ENCODE measurements at regions not wholly inside any gene's neighbourhood (a gene's known extent, or its start where the extent isn't known, plus 50 kb on each side); places are given as distances from the start of the nearest gene placed in this dataset.

DNA sequence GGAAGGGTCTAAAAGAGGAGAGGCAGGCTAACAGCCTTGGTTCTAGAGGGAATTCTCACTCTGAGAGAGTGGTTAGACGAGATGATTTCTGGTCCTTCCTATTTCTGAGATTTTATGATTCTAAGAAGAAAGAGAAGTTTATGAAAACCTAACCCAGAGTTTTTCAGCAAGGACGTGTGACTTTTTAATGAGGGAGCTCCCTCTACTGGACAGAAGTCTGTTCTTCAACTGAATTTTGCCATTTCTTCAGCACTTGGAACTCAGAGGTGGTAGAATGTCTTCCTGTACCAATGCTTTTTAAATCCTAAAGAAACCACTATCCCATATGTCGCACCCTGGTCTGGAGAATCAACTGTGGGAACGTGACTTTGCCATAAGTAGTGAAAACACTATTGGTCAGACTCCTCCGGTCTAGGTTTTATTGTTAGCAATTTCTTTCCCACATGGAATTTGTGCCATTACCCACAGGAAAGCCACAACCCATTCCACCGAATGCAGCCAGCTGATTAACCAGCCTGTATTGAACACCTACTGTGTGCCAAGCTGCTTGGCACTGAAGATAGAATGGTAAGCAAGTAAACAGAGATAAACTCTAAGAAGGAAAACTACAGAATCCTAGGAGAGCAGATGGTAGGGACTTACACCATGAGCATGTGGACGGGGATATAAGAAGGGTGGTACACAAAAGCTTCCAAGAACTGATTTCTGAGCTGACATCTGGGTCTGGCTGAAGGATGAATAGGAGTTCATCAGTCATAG, 199.5 kb upstream of the LMCD1 start:
- Histone ChIP-seq H4K91ac (ENCODE audit: low read depth, low read length) (no peak overlapping the region), H2BK120ac (ENCODE audit: insufficient read depth, low read length, poor library complexity) (no peak overlapping the region), H3K9me3 (ENCODE audit: insufficient read depth, low read depth, low read length) (no peaks in the 10 kb centered on the region), H2BK5ac (ENCODE audit: low read depth, low read length, poor library complexity) (no peak overlapping the region), H3K18ac (ENCODE audit: low read length) (no peak overlapping the region), H3K4ac (ENCODE audit: low read depth, low read length) (no peak overlapping the region), H3K79me1 (ENCODE audit: low read length) (no peaks in the 10 kb centered on the region), H3K27ac (ENCODE audit: low read depth, low read length) (no peak overlapping the region), H3K79me2 (ENCODE audit: control insufficient read depth, insufficient read depth, low read length, poor library complexity) (no peaks in the 10 kb centered on the region), H3K36me3 (ENCODE audit: control insufficient read depth in 1 of 2, insufficient read depth in 2 of 2, low read length in 2 of 2) (no peaks in the 10 kb centered on the region), H3K9ac (ENCODE audit: low read length) (no peak overlapping the region), H3K4me1 (ENCODE audit: control insufficient read depth in 1 of 2, insufficient read depth in 2 of 2, low read length in 2 of 2) (no peaks in the 10 kb centered on the region), H4K12ac (ENCODE audit: low read depth, low read length) (no peak overlapping the region), H2AFZ (ENCODE audit: insufficient read depth, low read length, poor library complexity) (no peak overlapping the region), H4K8ac (ENCODE audit: low read depth, low read length) (no peak overlapping the region), H3K14ac (ENCODE audit: low read length) (no peak overlapping the region), H2BK12ac (ENCODE audit: low read length) (no peak overlapping the region), H2AK5ac (ENCODE audit: low read length) (no peak overlapping the region), H3K27me3 (ENCODE audit: insufficient read depth, low read length) (no peaks in the 10 kb centered on the region), H3K4me3 (ENCODE audit: low read depth, low read length) (no peak overlapping the region), H3K4me2 (ENCODE audit: low read length) (no peak overlapping the region), H3K23ac (ENCODE audit: low read length) (no peak overlapping the region)
- WGBS (ENCODE audit: extremely low coverage, insufficient coverage, insufficient read length), result no CpG with 5 or more reads among the region's 7 CpGs
- peak in 1 of 2 donors; percentile 83 for DNase-seq

DNA sequence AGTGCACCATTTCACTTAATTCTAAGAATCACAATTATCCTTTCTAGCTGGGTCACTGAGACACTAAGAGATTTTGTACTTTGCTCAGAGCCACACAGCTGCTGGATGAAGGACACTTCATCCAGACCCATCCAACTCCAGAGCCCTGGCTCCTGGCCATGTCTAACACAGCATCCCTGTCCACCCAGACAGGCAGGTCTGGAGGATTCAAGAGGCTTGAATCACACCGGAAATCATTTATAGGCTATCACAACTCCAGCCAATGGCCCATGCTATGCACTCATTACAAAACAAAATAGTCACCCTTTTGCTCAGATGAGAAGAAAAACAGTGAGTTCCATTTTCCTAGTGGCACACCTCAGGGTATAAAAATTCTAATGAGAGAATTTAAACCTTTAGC, 198.2 kb upstream of the LMCD1 start:
- Histone ChIP-seq H3K79me1 (ENCODE audit: low read length) (no peaks in the 10 kb centered on the region), H2BK12ac (ENCODE audit: low read length) (no peak overlapping the region), H3K4me3 (ENCODE audit: low read depth, low read length) (no peak overlapping the region), H3K36me3 (ENCODE audit: control insufficient read depth in 1 of 2, insufficient read depth in 2 of 2, low read length in 2 of 2) (no peaks in the 10 kb centered on the region), H2BK5ac (ENCODE audit: low read depth, low read length, poor library complexity) (no peak overlapping the region), H3K4me1 (ENCODE audit: control insufficient read depth in 1 of 2, insufficient read depth in 2 of 2, low read length in 2 of 2) (no peaks in the 10 kb centered on the region), H3K27ac (ENCODE audit: low read depth, low read length) (no peak overlapping the region), H3K27me3 (ENCODE audit: insufficient read depth, low read length) (no peaks in the 10 kb centered on the region), H2BK120ac (ENCODE audit: insufficient read depth, low read length, poor library complexity) (no peak overlapping the region), H3K9me3 (ENCODE audit: insufficient read depth, low read depth, low read length) (no peaks in the 10 kb centered on the region), H3K23ac (ENCODE audit: low read length) (no peak overlapping the region), H3K14ac (ENCODE audit: low read length) (no peak overlapping the region), H4K12ac (ENCODE audit: low read depth, low read length) (no peak overlapping the region), H2AK5ac (ENCODE audit: low read length) (no peak overlapping the region), H3K9ac (ENCODE audit: low read length) (no peak overlapping the region), H4K8ac (ENCODE audit: low read depth, low read length) (no peak overlapping the region), H3K4ac (ENCODE audit: low read depth, low read length) (no peak overlapping the region), H3K79me2 (ENCODE audit: control insufficient read depth, insufficient read depth, low read length, poor library complexity) (no peaks in the 10 kb centered on the region), H2AFZ (ENCODE audit: insufficient read depth, low read length, poor library complexity) (no peak overlapping the region), H3K18ac (ENCODE audit: low read length) (no peak overlapping the region), H3K4me2 (ENCODE audit: low read length) (no peak overlapping the region), H4K91ac (ENCODE audit: low read depth, low read length) (no peak overlapping the region)
- WGBS (ENCODE audit: extremely low coverage, insufficient coverage, insufficient read length), result no CpG with 5 or more reads among the region's 1 CpG
- DNase-seq, result no peak

DNA sequence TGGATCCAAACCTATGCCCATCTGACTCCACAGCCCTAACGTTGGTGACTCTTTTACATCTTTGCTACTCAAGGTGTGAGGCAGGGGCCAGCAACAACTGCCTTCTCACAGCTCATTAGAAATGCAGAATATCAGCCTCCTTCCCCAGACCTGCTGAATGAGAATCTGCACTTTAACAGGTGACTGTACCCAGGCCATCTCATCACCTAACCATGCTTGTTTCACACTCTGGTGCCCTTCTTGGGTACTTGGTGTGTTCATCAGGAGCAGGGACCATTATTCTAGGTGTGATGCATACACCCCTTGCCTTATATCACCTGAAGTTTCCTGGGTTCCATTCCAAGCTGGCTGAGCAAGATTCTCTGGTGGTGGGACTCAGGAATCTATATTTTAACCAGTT, 196.3 kb upstream of the LMCD1 start:
- Histone ChIP-seq H2BK12ac (ENCODE audit: low read length) (no peak overlapping the region), H3K27ac (ENCODE audit: low read depth, low read length) (no peak overlapping the region), H3K18ac (ENCODE audit: low read length) (no peak overlapping the region), H3K36me3 (ENCODE audit: control insufficient read depth in 1 of 2, insufficient read depth in 2 of 2, low read length in 2 of 2) (no peaks in the 10 kb centered on the region), H3K79me1 (ENCODE audit: low read length) (no peaks in the 10 kb centered on the region), H3K4me1 (ENCODE audit: control insufficient read depth in 1 of 2, insufficient read depth in 2 of 2, low read length in 2 of 2) (no peaks in the 10 kb centered on the region), H4K91ac (ENCODE audit: low read depth, low read length) (no peak overlapping the region), H3K79me2 (ENCODE audit: control insufficient read depth, insufficient read depth, low read length, poor library complexity) (no peaks in the 10 kb centered on the region), H3K9me3 (ENCODE audit: insufficient read depth, low read depth, low read length) (no peaks in the 10 kb centered on the region), H3K9ac (ENCODE audit: low read length) (no peak overlapping the region), H4K12ac (ENCODE audit: low read depth, low read length) (no peak overlapping the region), H2AK5ac (ENCODE audit: low read length) (no peak overlapping the region), H3K23ac (ENCODE audit: low read length) (no peak overlapping the region), H3K4me3 (ENCODE audit: low read depth, low read length) (no peak overlapping the region), H2AFZ (ENCODE audit: insufficient read depth, low read length, poor library complexity) (no peak overlapping the region), H3K14ac (ENCODE audit: low read length) (no peak overlapping the region), H2BK5ac (ENCODE audit: low read depth, low read length, poor library complexity) (no peak overlapping the region), H3K27me3 (ENCODE audit: insufficient read depth, low read length) (no peaks in the 10 kb centered on the region), H3K4me2 (ENCODE audit: low read length) (no peak overlapping the region), H2BK120ac (ENCODE audit: insufficient read depth, low read length, poor library complexity) (no peak overlapping the region), H3K4ac (ENCODE audit: low read depth, low read length) (no peak overlapping the region), H4K8ac (ENCODE audit: low read depth, low read length) (no peak overlapping the region)
- whole genome bisulfite sequencing (ENCODE audit: extremely low coverage, insufficient coverage, insufficient read length), result no CpG with 5 or more reads among the region's 1 CpG
- no peak for DNase-seq

DNA sequence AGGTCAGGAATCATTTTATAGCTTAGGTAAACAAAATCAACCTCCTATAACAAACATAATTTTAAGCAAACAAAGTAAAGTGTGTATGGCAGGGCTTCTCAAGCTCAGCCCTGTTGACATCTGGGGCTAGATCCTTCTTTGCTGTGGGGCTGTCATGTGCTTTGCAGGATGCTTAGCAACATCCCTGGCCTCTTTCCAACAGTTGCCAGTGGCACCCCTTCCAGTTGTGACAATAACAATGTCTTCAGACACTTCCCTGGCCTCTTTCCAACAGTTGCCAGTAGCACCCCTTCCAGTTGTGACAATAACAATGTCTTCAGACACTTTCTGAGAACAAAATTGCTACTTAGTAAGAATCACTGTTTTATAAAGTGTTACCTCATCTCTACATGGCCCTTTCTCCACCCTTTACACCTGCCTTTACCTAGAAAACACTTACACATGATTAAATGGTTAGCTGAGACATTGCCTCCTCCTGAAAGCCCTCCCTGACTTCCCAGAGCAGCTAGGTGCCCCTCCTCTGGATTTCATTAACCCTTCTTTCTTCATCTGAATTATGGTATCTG, 194.0 kb upstream of the LMCD1 start:
- no peak overlapping the region for H3K27ac ChIP-seq (ENCODE audit: low read depth, low read length)
- no peak overlapping the region for H3K9ac ChIP-seq (ENCODE audit: low read length)
- H4K12ac ChIP-seq (ENCODE audit: low read depth, low read length), result no peak overlapping the region
- no peak overlapping the region for H2BK5ac ChIP-seq (ENCODE audit: low read depth, low read length, poor library complexity)
- no peak overlapping the region for H3K4me3 ChIP-seq (ENCODE audit: low read depth, low read length)
- H2BK120ac ChIP-seq (ENCODE audit: insufficient read depth, low read length, poor library complexity), result no peak overlapping the region
- H2AFZ ChIP-seq (ENCODE audit: insufficient read depth, low read length, poor library complexity), result no peak overlapping the region
- H3K4me2 ChIP-seq (ENCODE audit: low read length), result no peak overlapping the region
- H3K23ac ChIP-seq (ENCODE audit: low read length), result no peak overlapping the region
- H3K9me3 ChIP-seq (ENCODE audit: insufficient read depth, low read depth, low read length), result no peaks in the 10 kb centered on the region
- no peak overlapping the region for H4K8ac ChIP-seq (ENCODE audit: low read depth, low read length)
- no peak overlapping the region for H3K4ac ChIP-seq (ENCODE audit: low read depth, low read length)
- no peak overlapping the region for H3K14ac ChIP-seq (ENCODE audit: low read length)
- H3K18ac ChIP-seq (ENCODE audit: low read length), result no peak overlapping the region
- H2BK12ac ChIP-seq (ENCODE audit: low read length), result no peak overlapping the region
- no peak overlapping the region for H4K91ac ChIP-seq (ENCODE audit: low read depth, low read length)
- H3K79me2 ChIP-seq (ENCODE audit: control insufficient read depth, insufficient read depth, low read length, poor library complexity), result no peaks in the 10 kb centered on the region
- H2AK5ac ChIP-seq (ENCODE audit: low read length), result no peak overlapping the region
- no peaks in the 10 kb centered on the region for H3K4me1 ChIP-seq (ENCODE audit: control insufficient read depth in 1 of 2, insufficient read depth in 2 of 2, low read length in 2 of 2)
- H3K36me3 ChIP-seq (ENCODE audit: control insufficient read depth in 1 of 2, insufficient read depth in 2 of 2, low read length in 2 of 2), result no peaks in the 10 kb centered on the region
- no peak for DNase-seq
- no peaks in the 10 kb centered on the region for H3K79me1 ChIP-seq (ENCODE audit: low read length)
- no peaks in the 10 kb centered on the region for H3K27me3 ChIP-seq (ENCODE audit: insufficient read depth, low read length)

Measured in trophoblast cell (in vitro differentiated cells and primary cell).